ENCODE measurements at regions not wholly inside any gene's neighbourhood (a gene's known extent, or its start where the extent isn't known, plus 50 kb on each side); places are given as distances from the start of the nearest gene placed in this dataset.
"Not testable (repeated sequence)": the region's sequence is repeated elsewhere in the genome, so short reads cannot be mapped to it uniquely, and the experiment has no call there.

- H3K4me3 ChIP-seq (replicated peaks; ENCODE audit: low read depth, low read length): no peak overlapping the region
- TF ChIP-seq CTCF (IDR thresholded peaks at IDR 0.05; ENCODE audit: low read depth, low read length, missing control alignments): no peak
- no peak for DNase-seq (ENCODE audit: extremely low read depth, low read depth)
Observed at GRCh38 chr4:134126000-134126560, 75.5 kb downstream of the PABPC4L start.

GRCh38 chr4:134122903-134123302 lies 78.7 kb downstream of the PABPC4L start:
- DNase-seq (ENCODE audit: extremely low read depth, low read depth): no peak
- no peak overlapping the region for H3K4me3 ChIP-seq (replicated peaks; ENCODE audit: low read depth, low read length)
- TF ChIP-seq CTCF (IDR thresholded peaks at IDR 0.05; ENCODE audit: low read depth, low read length, missing control alignments): no peak

- TF ChIP-seq CTCF (IDR thresholded peaks at IDR 0.05; ENCODE audit: low read depth, low read length, missing control alignments): no peak
- no peak overlapping the region for H3K4me3 ChIP-seq (replicated peaks; ENCODE audit: low read depth, low read length)
- DNase-seq (ENCODE audit: extremely low read depth, low read depth): no peak
Observed at GRCh38 chr4:134117392-134118183, 84.0 kb downstream of the PABPC4L start.

GRCh38 chr4:134089885-134090284 lies 111.7 kb downstream of the PABPC4L start:
- DNase-seq (ENCODE audit: extremely low read depth, low read depth): no peak
- TF ChIP-seq CTCF (IDR thresholded peaks at IDR 0.05; ENCODE audit: low read depth, low read length, missing control alignments): no peak
- H3K4me3 ChIP-seq (replicated peaks; ENCODE audit: low read depth, low read length): no peak overlapping the region

- no peak for TF ChIP-seq CTCF (IDR thresholded peaks at IDR 0.05; ENCODE audit: low read depth, low read length, missing control alignments)
- H3K4me3 ChIP-seq (replicated peaks; ENCODE audit: low read depth, low read length): no peak overlapping the region
Observed at GRCh38 chr4:134085496-134085895, 116.1 kb downstream of the PABPC4L start.

GRCh38 chr4:134079085-134079484 lies 122.5 kb downstream of the PABPC4L start:
- H3K4me3 ChIP-seq (replicated peaks; ENCODE audit: low read depth, low read length); DNase-seq (ENCODE audit: extremely low read depth, low read depth): not testable (repeated sequence)

More at GRCh38 chr4:134085496-134085895, 116.1 kb downstream of the PABPC4L start:
- no peak for DNase-seq (ENCODE audit: extremely low read depth, low read depth)

- H3K4me3 ChIP-seq (replicated peaks; ENCODE audit: low read depth, low read length): no peak overlapping the region
- TF ChIP-seq CTCF (IDR thresholded peaks at IDR 0.05; ENCODE audit: low read depth, low read length, missing control alignments): no peak
- no peak for DNase-seq (ENCODE audit: extremely low read depth, low read depth)
Observed at GRCh38 chr4:134078230-134078914, 123.2 kb downstream of the PABPC4L start.

Data from HFF-Myc (cell line).